Peyer's patch (tissue), 4 donors: ENCODE measurements at regions not wholly inside any gene's neighbourhood (a gene's known extent, or its start where the extent isn't known, plus 50 kb on each side); places are given as distances from the start of the nearest gene placed in this dataset.

Source experiments
- POLR2A ChIP-seq, 2 donors: fragments of 450-650 bp; IDR thresholded peaks; one replicate each; pipeline ENCODE4 v1.5.1; 2017; ENCODE audit warnings: antibody characterized with exemption in 2 of 2, mild to moderate bottlenecking in 2 of 2, moderate library complexity in 2 of 2
- TF ChIP-seq, protein P1 (sequence below), 6 experiments: fragments of 450-650 bp in 4 of 6; fragments of 200-600 bp in 2 of 6; sonication (generic) in 1 of 6; IDR thresholded peaks; one replicate each; pipeline ENCODE4 v1.5.1; 2017 to 2019; ENCODE audit warnings: antibody characterized with exemption in 6 of 6, mild to moderate bottlenecking in 3 of 6, moderate library complexity in 1 of 6

DNA sequence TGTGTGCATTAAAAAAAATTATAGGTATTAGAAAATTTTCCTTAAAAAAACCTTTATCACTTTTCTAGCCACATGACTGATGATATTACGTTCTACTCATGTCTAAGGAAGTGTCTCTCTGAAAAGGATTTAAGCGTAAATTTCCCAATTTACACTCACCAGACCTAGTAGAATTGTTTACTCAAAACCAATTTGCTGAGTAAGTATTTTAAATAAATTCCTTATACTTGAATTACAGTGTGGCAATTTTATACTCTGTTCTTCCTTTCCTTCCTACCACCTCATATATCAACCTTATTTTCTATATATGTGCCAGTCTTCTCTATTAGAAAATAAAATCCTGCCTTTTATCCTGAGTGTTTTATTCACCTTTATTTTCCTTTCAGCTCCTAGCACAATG lies 1035.1 kb downstream of the TRHDE start:
- TF ChIP-seq, protein P1, sequence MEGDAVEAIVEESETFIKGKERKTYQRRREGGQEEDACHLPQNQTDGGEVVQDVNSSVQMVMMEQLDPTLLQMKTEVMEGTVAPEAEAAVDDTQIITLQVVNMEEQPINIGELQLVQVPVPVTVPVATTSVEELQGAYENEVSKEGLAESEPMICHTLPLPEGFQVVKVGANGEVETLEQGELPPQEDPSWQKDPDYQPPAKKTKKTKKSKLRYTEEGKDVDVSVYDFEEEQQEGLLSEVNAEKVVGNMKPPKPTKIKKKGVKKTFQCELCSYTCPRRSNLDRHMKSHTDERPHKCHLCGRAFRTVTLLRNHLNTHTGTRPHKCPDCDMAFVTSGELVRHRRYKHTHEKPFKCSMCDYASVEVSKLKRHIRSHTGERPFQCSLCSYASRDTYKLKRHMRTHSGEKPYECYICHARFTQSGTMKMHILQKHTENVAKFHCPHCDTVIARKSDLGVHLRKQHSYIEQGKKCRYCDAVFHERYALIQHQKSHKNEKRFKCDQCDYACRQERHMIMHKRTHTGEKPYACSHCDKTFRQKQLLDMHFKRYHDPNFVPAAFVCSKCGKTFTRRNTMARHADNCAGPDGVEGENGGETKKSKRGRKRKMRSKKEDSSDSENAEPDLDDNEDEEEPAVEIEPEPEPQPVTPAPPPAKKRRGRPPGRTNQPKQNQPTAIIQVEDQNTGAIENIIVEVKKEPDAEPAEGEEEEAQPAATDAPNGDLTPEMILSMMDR (IDR thresholded peaks at IDR 0.05): no peak
- no peak for TF ChIP-seq POLR2A (IDR thresholded peaks at IDR 0.05)
